Fibroblast of pulmonary artery (primary cell): ENCODE measurements at regions not wholly inside any gene's neighbourhood (a gene's known extent, or its start where the extent isn't known, plus 50 kb on each side); places are given as distances from the start of the nearest gene placed in this dataset.
"Not testable (repeated sequence)": the region's sequence is repeated elsewhere in the genome, so short reads cannot be mapped to it uniquely, and the experiment has no call there.

Experiments used
- DNase-seq: peaks from one replicate; pipeline ENCODE4 v3.0.0-alpha.2; 2010; ENCODE audit warnings: low read depth
- H3K4me3 ChIP-seq: replicated peaks from 2 replicates; pipeline ENCODE4 v1.5.1; 2011; ENCODE audit warnings: low read depth, mild to moderate bottlenecking, control low read depth, low read length, moderate library complexity
- CTCF ChIP-seq: IDR thresholded peaks from 2 replicates; pipeline ENCODE4 v1.5.1; 2011; ENCODE audit warnings: mild to moderate bottlenecking, control low read depth, low read length, inconsistent platforms; ENCODE audit errors: missing control alignments

GRCh38 chr12:107856096-107856495, 81.6 kb downstream of the ASCL4 start:
- TF ChIP-seq CTCF = no peak
- DNase-seq = no peak

GRCh38 chr12:107857191-107857590, 82.7 kb downstream of the ASCL4 start:
- TF ChIP-seq CTCF = no peak
- DNase-seq = no peak
- no peak overlapping the region for H3K4me3 ChIP-seq

More at GRCh38 chr12:107856096-107856495, 81.6 kb downstream of the ASCL4 start:
- H3K4me3 ChIP-seq = no peak overlapping the region

- H3K4me3 ChIP-seq = no peak overlapping the region
- TF ChIP-seq CTCF = no peak
- DNase-seq = no peak
Measured at GRCh38 chr12:107859367-107859766, 84.9 kb downstream of the ASCL4 start.

GRCh38 chr12:107864235-107864634, 89.7 kb downstream of the ASCL4 start:
- no peak for DNase-seq
- H3K4me3 ChIP-seq = no peak overlapping the region
- no peak for TF ChIP-seq CTCF

- DNase-seq, H3K4me3 ChIP-seq: not testable (repeated sequence)
Measured at GRCh38 chr12:107864727-107865126, 90.2 kb downstream of the ASCL4 start.

GRCh38 chr12:107873223-107873622, 98.7 kb downstream of the ASCL4 start:
- no peak for DNase-seq
- no peak overlapping the region for H3K4me3 ChIP-seq
- no peak for TF ChIP-seq CTCF

GRCh38 chr12:107875786-107876185, 101.3 kb downstream of the ASCL4 start:
- no peak for DNase-seq
- no peak overlapping the region for H3K4me3 ChIP-seq
- TF ChIP-seq CTCF = no peak
